Endothelial cell of umbilical vein (primary cell): ENCODE measurements at regions not wholly inside any gene's neighbourhood (a gene's known extent, or its start where the extent isn't known, plus 50 kb on each side); places are given as distances from the start of the nearest gene placed in this dataset.
"Not testable (repeated sequence)": the region's sequence is repeated elsewhere in the genome, so short reads cannot be mapped to it uniquely, and the experiment has no call there.

Experiments used
- EZH2 ChIP-seq: IDR thresholded peaks from 2 replicates; pipeline ENCODE4 v1.6.1; 2012; ENCODE audit warnings: borderline replicate concordance, low read depth, mild to moderate bottlenecking, moderate library complexity, low read length, inconsistent platforms; ENCODE audit not compliant: severe bottlenecking
- POLR2A ChIP-seq: IDR thresholded peaks from 2 replicates; pipeline ENCODE4 v1.6.1; 2012; ENCODE audit warnings: low read depth, mild to moderate bottlenecking, control low read depth, low read length
- TF ChIP-seq, protein P1 (sequence below), 2 donors: IDR thresholded peaks; 1 replicate in 1 of 2; 2 replicates in 1 of 2; pipeline ENCODE4 v1.5.1; 2011; ENCODE audit warnings: low read length in 2 of 2, mild to moderate bottlenecking in 2 of 2, moderate library complexity in 2 of 2, control low read depth in 1 of 2, inconsistent platforms in 1 of 2, low read depth in 1 of 2; ENCODE audit not compliant: insufficient read depth in 1 of 2; ENCODE audit errors: extremely low read depth in 1 of 2

DNA sequence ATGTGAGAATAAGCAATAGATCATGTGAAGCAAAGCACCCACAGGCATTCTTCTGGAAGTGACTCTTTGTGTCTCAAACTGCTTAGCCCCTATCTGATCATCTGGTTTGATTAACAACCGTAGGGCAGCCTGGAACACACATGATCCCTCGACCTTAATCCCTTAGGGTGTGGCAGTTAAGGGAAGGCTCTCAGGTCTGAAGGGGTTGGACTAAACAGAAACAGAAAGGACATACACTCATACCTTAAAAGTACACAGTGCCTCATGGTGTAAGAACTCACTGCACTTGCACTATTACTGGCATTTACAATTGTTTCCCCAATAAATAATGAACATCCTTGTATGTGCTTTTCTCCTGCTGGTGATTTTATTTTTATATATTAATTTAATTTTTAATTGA, 640.9 kb downstream of the CCSER2 start:
- TF ChIP-seq, protein P1, sequence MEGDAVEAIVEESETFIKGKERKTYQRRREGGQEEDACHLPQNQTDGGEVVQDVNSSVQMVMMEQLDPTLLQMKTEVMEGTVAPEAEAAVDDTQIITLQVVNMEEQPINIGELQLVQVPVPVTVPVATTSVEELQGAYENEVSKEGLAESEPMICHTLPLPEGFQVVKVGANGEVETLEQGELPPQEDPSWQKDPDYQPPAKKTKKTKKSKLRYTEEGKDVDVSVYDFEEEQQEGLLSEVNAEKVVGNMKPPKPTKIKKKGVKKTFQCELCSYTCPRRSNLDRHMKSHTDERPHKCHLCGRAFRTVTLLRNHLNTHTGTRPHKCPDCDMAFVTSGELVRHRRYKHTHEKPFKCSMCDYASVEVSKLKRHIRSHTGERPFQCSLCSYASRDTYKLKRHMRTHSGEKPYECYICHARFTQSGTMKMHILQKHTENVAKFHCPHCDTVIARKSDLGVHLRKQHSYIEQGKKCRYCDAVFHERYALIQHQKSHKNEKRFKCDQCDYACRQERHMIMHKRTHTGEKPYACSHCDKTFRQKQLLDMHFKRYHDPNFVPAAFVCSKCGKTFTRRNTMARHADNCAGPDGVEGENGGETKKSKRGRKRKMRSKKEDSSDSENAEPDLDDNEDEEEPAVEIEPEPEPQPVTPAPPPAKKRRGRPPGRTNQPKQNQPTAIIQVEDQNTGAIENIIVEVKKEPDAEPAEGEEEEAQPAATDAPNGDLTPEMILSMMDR (IDR thresholded peaks at IDR 0.05; ENCODE audit: extremely low read depth in 1 of 2, insufficient read depth in 1 of 2, low read depth in 1 of 2, low read length in 2 of 2), result not testable (repeated sequence)
- TF ChIP-seq POLR2A, EZH2: not testable (repeated sequence)
